GM12864 (cell line): ENCODE measurements at regions not wholly inside any gene's neighbourhood (a gene's known extent, or its start where the extent isn't known, plus 50 kb on each side); places are given as distances from the start of the nearest gene placed in this dataset.

Experiments
- DNase-seq: peaks from one replicate; pipeline ENCODE4 v3.0.0-alpha.2; 2011; ENCODE audit warnings: low read depth
- H3K4me3 ChIP-seq: 2 replicates; pipeline ENCODE4 v1.5.1; 2011; ENCODE audit warnings: mild to moderate bottlenecking, low read depth, low read length, control low read depth
- CTCF ChIP-seq: IDR thresholded peaks from 2 replicates; pipeline ENCODE4 v1.5.1; 2011; ENCODE audit warnings: low read depth, mild to moderate bottlenecking, moderate library complexity, low read length, control low read depth, inconsistent platforms; ENCODE audit errors: missing control alignments

DNA sequence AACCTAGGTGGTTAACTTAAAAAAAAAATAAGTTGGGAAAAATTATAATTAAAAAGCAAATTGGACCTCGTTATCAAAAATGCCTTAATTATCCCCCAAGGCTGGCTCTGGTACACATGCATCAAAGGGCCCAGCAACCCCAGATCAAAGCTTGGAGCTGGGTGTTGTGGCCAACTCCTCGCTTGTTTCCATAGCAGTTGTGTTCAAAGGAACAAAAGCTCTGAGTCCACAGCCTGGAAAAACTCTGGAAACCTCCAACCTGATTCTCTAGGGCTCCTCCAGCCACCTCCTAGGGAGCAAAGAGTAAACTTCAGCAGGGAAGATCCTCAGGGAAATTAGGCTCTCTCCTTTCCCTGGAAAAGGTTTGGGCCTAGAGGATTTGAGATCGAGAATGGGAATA lies 149.4 kb downstream of the NXPE2 start:
- H3K4me3 ChIP-seq: no peak overlapping the region
- DNase-seq: no peak
- TF ChIP-seq CTCF: no peak

DNA sequence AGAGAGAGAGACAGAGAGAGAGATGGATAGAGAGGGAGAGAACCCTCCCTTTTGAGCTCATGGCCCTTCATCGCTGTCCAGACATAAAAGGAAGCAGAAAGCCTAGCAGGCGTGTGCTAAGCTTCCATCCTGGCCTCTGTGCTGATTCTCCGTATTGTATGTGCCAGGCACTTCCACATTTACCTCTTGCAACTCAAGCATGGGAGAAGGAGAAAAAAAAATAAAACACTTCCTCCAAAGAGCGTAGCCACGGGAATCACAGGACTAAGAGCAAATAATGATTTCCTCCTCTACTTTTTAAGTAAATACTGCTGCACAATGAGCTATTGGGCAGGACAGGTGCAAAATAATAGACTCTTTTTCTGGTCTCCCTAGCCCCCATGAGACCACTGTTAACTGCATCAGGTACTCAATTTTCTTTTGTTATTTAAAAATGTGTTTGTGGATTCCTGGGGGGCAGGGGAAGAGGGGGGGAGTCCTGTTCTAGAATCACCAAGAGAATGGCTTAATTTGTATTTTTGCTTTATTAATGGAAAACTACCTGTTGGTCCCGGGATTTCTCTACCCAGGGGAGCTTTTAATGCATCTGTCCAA lies 154.3 kb downstream of the NXPE2 start:
- no peak for DNase-seq
- no peak for TF ChIP-seq CTCF
- no peak overlapping the region for H3K4me3 ChIP-seq

DNA sequence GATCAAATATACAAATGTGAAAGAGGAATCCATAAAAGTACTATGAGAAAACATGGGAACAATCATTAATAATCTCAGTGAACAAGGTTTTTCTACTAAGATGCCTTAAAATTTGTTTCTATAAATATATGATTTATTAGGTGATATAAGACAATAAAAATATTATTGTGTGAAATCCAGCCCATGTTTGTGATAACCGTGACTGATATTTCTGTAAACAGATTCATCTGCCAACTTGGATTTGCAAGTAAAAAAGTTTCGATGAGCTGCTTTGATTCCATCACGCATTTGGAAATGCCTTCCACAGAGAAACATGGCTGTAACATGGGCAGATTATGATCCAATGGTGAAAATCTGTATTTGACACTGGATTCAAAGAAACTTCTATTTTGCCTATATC lies 157.8 kb downstream of the NXPE2 start:
- H3K4me3 ChIP-seq: no peak overlapping the region
- TF ChIP-seq CTCF: no peak
- DNase-seq: no peak

GRCh38 chr11:114844896-114845295 lies 166.6 kb downstream of the NXPE2 start:
- no peak for DNase-seq
- TF ChIP-seq CTCF: no peak
- no peak overlapping the region for H3K4me3 ChIP-seq

DNA sequence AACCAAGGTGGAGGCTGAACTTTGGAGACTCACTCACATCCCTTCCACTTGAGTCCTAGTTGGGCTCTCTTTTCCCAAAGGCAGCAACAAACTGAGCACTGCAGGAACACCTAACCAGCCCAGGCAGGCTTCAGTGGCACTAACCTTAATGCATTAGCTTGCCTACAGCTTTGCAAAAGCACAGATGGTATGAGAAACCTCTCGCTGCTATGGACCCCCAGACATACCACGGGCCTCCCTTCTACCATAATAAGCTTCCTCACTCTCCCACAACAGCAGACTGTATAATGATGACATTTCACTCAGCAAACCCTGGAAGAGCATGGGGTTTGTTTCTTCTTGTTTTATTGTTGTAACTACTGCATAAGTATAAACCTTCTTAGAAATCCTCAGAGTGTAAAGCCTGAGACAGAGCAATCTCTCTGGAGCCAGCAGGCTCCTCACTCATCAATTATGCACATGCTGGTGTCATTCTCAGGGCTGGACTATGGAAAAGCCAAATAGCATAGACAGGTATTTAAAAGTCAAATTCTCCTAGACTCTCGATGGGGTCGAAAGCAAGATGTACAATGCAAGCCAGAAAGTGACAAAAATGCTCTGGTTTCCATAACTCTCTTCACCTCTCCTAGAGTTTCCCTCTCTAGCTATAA lies 167.6 kb downstream of the NXPE2 start:
- TF ChIP-seq CTCF: no peak
- no peak overlapping the region for H3K4me3 ChIP-seq
- no peak for DNase-seq

DNA sequence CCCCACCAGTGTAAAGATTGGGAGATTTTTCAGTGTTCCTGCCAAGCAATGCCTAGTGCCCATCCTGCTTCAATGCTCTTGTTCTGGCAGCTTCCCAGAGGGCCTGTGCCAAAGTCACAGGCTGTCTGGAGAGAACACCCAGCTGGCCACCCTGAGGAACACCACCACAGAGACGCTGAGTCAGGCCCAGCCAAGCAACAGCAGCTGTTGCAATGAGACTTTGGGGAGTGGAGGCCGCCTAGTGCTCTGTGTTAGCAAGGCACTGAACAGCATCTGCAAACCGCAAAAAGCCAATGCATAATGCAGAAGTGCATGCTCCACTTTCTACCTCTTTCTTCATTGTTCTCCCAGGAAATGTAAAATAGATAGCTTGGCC lies 168.1 kb downstream of the NXPE2 start:
- TF ChIP-seq CTCF: no peak
- no peak overlapping the region for H3K4me3 ChIP-seq
- no peak for DNase-seq
